Head of caudate nucleus (tissue), 42 donors: ENCODE measurements at regions not wholly inside any gene's neighbourhood (a gene's known extent, or its start where the extent isn't known, plus 50 kb on each side); places are given as distances from the start of the nearest gene placed in this dataset.

ENCODE experiments used
- DNase-seq, 42 donors: peaks; one replicate each; pipeline versions ENCODE4 v3.0.0 to v3.0.0-alpha.2; 2020 to 2021; ENCODE audit warnings: mixed read lengths in 7 of 42
- intact Hi-C: fragments of 100-400 bp; cut with DNase I; formaldehyde crosslinking; loops from one replicate; pipeline ENCODE4 v1.15.0; 2022

DNA sequence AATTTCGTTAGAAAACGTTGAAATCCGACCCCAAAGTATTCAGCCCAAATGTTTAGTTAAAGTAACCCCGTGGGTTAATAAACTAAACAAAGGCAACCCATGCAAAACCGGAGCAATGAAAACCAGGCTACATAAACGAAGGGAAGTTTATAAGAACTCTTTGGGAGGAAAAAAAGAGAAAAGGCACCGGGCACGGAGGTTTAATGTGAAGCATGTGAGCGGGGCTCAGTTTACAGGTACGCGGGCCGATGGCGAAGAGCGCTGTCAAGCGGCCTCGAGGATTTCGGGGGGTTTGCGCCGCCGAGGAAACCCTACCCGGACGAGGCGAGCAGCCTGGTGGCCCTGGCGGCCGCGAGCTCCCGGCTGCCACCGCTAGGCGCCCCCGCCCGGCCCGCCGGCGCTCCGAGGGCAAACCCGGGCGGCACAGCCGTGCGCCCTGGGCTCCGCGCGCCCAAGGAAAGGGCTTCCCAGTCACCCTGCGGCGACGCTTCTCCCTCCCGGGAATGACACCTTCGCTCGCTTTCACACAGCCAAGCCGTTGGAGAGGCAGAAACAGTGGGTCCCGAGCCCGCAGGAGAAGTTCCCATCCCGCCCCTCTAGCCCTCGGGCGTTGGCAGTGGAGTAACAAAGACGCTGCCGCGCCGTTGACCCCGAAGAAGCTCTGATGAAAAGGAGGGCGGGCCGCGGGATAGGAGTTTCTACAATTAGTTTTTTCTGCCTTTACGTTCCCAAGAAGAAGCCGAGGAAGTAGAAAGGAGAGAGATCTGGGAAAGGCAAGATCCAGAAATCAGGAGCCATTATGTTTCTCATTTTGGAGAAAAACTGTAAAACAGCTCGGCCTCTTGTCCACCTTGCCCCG is 126.0 kb downstream of the TMEM174 start:
- intact Hi-C loops = no loop called here

DNA sequence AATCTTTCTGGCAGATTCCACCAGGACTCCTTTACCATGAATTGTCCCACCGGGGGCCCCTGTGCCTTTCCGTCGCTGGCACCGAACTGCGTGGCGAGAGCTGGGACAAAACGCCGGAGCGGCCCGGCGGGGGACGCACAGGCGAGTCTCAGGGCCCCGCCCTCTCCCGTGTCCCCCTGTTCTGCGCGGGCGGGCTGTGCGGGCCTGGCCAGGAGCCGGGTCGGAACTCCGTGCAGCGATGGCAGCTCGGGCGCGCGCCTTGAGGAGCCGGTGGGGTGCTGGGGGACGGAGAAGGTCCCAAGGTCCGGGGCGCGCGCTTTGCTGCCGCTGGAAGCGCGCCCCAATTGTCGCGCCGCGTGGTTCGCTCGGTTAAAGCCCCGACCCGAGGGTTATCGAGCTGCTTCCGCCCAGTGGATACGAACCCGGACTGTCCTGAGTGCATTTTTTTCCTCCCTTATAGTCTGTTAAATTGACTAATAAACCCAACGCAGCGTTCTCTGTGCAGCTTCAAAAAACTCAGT is 125.3 kb downstream of the TMEM174 start:
- no peak for DNase-seq
- intact Hi-C loops = no loop called here

More for the DNA sequence above, 126.0 kb downstream of the TMEM174 start:
- no peak for DNase-seq

DNA sequence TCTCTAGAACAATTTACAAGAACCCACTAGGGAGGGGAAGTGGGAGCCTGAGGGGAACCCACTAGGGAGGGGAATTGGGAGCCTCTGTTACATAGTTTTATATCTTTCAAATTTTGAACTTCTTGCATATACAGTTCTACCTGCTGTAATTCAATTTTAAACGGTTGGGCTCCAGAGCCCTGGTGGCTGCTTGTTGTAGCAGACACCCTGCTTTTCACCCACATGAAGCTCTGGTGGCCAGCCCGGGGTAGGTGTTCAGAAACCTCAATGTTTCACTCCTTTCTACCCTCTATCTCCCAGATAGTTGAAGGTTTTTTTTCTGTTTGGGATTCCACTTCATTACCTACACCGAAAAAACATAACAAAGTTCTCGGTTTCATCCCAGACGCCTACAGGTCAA is 124.4 kb downstream of the TMEM174 start:
- DNase-seq = no peak

DNA sequence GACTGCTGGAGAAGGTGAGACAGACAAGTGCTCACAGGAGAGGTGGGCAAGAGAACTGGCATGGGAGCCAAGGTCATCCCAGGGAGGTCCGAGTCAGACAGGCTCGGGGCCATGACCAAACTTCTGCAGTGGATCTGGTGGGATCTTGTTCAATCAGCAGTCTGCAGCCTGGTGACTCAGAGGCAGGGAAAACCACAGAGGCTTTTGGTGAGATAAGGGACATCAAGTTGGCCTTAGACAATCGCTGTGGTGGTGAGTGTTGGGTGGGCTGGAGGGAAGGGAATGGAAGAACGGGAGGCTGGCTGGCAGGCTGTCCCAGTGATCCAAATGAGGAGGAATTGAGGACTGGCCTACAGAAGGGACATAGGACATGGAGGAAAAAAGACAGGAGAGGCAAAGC is 123.8 kb downstream of the TMEM174 start:
- intact Hi-C loops = no loop called here
- no peak for DNase-seq

More for the DNA sequence above, 124.4 kb downstream of the TMEM174 start:
- intact Hi-C loops = no loop called here

DNA sequence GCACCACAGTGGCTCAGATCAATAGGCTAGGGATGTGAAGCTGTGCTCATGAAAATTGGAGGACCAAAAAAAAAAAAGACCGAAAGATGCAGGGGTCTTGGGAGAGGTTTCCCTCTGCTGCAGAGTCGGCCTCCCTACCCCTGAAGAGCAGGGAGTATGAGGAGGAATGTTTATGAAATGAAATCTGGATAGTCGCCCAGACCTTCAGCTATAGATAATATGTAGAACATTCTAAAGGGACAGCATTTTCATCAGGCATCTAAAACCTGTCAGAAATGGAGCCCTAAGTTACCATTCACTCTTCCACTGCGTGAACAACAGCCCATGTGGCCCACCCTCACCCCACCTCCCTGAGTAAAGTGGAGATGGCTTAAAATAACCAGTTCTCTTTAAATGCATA is 122.9 kb downstream of the TMEM174 start:
- intact Hi-C loops = no loop called here
- DNase-seq = no peak

DNA sequence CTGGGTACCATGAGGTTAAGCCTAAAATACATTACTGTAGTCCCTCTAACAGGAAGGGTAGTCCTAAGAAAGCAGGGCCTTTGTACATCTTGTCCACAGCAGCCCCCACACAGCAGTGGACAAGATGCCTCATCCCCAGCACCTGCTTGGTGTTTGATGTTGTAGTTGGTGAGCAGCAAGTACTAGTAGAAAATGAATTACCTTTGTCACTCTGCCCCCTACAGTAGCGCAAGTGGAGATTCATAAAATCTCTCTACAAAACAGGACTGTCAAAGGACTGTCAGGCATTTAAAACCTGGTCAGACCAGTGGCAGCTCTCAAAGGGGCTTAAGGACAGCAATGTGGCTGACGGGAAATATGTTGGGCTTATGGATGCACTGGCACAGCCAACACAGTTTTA is 122.5 kb downstream of the TMEM174 start:
- DNase-seq = no peak
- intact Hi-C loops = no loop called here

DNA sequence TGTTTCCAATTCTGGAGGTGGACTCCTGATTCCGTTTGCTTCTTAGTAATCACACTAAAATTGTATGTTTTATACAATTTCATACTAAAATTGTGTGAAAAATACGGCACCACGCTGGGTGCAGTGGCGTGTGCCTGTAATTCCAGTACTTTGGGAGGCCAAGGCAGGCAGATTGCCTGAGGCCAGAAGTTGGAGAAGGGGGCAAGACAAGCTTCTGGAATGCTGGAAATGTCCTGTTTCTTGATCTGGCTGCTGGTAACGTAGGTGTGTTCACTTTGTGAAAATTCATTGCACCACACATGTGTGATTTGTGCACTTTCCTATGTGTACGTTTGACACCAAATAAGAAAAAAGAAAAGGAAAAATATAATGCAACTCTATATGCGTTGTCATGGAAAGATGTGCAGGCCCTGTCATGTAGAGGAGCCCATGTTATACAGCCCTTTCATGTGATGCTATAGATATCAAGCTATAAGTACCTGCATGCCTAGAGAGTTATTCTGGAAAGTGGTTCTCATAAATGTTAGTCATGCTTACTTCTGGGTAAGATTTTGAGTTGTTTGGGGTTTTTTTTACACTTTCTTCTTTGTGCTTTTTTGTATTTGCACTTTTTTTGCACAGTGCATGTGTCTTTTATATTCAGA is 119.9 kb downstream of the TMEM174 start:
- no peak for DNase-seq
- intact Hi-C loops = no loop called here

DNA sequence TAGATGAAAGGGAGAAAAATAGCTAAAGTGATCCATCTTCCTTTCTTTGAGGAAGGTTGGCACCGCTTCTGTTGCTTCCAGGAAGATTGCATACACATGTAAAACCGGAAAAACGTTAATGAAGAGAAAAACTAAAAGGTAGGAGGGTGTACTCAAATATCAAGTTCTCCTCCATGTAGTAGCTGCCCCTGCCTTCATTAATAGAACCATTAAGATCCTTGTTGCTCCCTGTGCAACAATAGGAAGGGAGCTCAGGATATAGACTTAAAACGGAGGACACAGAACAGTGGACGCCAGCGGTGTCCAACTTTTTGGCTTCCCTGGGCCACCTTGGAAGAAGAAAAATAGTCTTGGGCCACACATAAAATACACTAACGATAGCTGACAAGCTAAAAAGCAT is 118.9 kb downstream of the TMEM174 start:
- no peak for DNase-seq
- intact Hi-C loops = no loop called here

DNA sequence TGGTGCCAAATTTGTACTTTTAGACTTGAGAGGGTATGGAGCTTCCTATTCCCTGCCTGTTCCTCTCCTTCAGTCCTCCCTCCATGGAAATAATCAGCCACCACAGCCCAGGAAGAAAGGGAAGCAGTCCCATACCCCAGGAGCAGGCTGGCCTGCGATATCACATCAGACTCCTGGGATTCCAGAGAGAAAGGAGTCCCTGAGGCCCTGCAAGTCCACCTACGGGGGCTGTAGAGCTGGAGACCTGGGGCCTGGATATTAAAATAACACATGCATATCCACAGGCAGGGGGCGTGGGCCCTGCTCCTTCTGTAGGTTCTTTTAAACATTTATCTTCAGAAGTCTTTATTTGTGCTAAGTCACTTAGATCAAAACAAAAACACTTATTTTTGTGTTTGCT is 117.2 kb downstream of the TMEM174 start:
- DNase-seq = no peak
- intact Hi-C loops = no loop called here

DNA sequence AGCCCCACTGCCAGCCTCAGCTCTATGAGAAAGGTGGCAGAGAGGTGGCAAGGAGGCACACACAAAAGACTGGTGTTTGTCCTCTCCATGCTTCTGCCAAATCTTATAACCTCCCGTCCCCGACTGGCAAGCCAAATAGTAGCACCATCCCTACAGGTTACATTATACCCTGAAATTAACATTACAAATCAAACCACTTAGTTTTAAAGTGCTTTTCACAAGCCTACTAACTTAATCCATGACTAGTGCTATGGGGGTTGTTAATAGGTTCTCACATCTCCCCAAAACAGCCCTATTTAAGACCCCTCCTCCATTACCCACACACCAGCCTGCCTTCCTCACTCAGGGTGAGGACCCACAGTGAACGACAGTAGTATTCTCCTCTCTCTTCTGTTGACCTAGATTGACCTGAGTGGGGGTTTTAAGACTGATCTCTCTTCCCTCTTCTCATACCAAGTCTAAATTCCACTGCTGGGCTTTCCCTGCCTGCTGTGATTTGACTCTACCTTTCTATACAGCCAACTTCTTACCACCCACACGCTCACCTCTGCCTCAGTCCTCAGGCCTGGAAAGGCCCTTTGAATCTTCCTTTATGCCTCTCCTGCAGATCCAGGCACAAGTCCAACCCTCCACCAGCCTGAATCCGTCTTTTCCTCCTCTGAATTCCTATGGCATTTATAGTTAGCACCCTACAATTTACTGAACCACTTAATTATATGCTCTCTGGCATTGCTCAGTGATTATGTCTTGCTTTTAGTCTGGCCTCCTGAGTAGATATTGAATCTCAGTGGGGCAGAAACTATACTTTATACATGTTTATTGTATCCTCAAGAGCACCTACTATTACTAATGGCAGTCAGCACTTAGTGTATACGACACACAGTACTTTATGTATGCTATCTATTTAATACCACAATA is 116.1 kb downstream of the TMEM174 start:
- no peak for DNase-seq
- intact Hi-C loops = no loop called here

DNA sequence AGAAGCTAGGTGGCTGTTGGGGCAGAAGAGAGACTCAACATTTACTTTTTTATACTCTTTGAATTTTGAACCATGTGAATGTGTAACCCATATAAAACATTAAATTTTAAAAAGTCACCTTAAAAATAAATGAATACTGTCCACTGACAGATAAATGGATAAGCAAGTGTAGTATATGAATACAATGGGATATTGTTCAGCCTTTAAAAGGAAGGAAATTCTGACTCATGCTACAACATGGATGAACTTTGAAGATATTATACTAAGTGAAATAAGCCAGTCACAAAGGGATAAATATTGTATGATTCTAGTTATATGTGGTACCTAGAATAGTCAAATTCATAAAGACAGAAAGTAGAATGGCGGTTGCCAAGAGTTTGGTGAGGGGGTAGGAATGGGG is 113.9 kb downstream of the TMEM174 start:
- no peak for DNase-seq
- intact Hi-C loops = no loop called here

DNA sequence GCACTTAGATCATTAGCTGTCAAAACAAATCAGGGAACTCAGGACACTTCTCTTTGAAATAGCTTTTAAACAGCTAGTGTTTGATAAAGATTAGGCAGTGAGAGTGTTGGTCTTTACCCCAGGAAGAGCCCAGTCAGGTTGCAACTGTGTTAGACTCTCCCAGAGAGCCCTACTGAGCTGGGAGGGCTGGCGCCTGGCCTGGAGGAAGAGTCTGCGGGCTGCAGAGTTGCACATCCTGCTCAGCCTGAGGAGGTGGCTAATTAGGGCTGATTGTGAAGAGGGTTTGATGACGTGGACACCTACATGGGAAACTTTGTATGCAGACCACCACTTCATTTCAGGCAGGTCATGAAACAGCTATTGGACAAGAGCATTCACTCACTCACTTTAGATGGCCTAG is 112.0 kb downstream of the TMEM174 start:
- DNase-seq = no peak
- intact Hi-C loops = no loop called here

DNA sequence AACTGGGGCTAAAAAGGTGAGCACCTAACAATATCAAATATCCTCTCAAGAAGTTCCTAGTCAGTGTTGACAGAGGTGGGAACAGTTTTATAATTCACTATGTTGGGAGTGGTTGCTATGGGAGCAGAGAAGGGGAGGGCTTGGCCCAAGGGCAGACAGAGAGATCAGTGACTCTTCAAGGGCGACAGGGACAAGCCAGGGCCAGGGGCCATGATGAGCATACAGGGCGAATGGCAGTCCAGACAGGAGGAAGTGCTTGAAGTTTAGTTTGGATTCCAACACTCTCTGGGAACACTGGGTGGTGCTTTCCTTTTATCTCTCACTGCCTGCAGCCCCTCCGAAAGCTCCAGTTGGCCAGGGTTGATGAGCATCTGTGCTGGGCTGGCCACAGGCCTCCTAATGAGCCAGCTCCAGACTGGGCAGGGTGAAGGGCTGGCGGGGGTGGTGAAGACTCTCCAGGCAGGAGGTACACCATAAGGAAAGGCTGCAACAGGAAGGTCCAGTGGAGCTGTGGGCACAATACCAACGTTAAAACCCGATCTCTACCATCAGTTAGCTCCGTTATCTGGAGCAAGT is 111.3 kb downstream of the TMEM174 start:
- intact Hi-C loops = no loop called here
- no peak for DNase-seq

DNA sequence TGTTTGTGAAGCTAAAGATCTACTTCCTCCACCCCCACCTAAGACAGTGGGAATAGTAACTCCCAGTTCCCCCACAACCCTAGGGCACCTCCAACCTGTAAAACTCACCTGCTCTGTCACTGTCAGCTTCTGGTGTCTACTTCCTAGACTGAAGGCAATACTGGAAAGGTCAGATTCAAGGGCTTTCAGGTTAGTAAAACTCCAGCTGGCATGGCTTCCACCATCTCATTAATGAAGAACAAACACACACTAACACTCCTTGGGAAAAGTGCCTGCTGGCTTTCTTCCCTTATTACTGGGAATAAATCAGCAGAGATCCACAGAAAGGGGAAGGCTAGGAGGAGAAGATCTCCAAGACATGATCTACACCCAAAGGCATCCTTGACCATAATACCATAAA is 109.9 kb downstream of the TMEM174 start:
- intact Hi-C loops = no loop called here
- DNase-seq = no peak

DNA sequence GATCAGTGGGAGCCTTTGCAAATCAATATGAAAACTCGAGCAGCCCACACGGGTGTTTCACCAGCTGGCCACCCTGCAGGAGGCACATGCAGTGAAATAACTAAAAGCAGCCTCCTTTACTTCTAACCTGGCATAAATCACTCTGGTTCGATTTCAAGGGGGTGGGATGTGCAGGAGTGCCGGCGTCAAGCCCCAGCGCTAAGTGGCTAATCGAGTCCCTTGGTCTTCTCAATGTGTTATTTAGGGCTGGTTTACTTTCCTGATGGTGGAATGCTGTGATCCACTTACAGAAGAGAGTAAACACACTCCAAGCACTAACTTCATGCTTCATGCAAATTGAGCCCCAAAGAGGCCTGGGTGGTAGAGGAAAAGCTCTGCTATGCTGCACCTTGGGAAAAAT is 109.4 kb downstream of the TMEM174 start:
- intact Hi-C loops = no loop called here
- no peak for DNase-seq

DNA sequence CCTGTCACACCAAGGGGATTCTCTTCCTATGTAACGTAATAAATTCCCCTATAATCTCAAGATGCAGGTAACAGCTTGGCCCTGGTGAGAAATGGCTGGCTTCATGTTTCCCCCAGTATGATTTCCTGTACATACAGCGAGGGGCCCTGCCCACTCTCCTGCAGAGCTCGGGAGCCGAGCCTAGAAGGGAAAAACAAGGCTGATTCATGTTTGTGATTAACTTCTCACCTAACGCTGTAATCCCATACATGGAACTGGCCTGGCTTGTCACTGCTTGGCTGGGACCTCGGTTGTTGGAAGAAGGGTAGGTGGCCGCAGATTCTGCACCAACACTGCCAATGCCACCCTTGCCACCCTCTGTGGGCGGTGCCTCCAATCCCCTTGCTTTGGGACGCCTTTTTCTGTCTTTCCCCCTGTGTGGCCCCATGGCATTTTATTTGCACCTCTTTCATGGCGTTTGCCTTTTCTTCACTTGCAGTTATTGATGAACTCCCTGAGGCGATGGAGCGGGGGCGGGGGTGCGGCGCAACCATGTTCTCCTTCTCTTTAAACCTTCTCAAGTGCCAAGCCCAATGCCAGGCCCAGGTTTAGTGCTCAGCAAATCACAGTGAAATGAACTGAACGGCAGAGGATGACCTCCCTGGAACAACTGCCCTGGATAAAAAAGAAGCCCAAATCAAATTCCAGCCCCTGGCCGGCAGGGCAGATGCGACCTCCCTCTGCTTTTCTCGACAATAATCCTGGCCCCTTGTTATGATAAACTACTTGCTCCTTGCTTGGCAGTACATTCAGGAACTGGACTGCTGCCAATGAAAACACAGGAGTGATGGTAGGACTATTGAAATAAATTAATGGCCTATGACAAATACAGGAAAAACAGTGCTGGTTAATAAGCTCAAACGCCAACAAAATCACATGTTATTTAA is 108.1 kb downstream of the TMEM174 start:
- DNase-seq = no peak
- intact Hi-C loops = no loop called here

DNA sequence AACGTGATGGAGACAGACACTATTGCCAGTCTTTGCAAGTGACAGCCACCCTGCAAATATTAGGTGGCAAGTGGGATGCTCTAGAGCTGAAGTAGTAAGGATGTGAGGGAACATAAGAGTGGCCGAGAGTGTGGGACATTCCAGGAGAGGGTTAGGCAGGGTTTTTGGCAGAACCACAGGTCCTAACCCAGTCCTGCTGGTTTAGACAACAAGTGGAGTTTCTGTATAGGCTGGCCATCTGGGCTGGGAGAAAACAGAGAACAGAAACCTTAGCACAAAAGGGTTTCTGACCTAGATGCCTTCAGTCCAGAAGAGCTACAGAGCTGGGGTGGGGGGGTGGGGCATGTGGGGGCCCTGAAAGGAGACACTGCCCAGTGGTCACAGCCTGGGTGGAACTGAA is 107.4 kb downstream of the TMEM174 start:
- intact Hi-C loops = no loop called here

DNA sequence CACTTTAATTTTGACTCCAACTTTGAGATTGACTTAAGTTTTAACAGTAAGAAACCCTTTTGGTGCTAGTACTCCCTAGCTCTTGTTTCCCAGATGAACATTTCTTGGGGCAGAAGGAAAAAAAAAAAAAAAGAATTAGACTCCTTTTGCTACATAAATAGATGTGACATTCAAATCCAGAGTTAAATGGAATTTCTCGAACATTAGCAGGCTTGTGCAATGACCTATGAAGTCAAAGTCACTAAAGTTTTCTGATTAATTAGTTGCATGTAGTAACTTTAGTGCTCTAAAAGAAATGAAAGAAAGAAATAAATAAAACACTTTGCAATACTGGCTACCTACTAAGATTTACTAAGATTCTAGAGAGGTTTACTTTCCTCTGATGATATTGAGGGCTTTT is 106.8 kb downstream of the TMEM174 start:
- no peak for DNase-seq

More for the DNA sequence above, 107.4 kb downstream of the TMEM174 start:
- DNase-seq = no peak

More for the DNA sequence above, 106.8 kb downstream of the TMEM174 start:
- intact Hi-C loops = no loop called here
